HCT116 (cell line): ENCODE measurements at regions not wholly inside any gene's neighbourhood (a gene's known extent, or its start where the extent isn't known, plus 50 kb on each side); places are given as distances from the start of the nearest gene placed in this dataset.

Experiments used
- ATAC-seq: fragments of 200-7000 bp; cut with Tn5 transposase; 2 replicates; pipeline ENCODE4 v1.9.1; 2020; ENCODE audit warnings: mild to moderate bottlenecking, moderate library complexity
- BruUV-seq: library from RNA; stranded (reverse); fragments of 400-500 nt; replicated peaks from 2 replicates; lab custom pipeline; 2021; lab: Mats Ljungman, UMichigan
- CTCF ChIA-PET: fragments of 300-600 bp; sonication (Branson Sonifier 250); formaldehyde crosslinking; loops from one replicate; lab custom pipeline; 2021; ENCODE audit warnings: antibody characterized with exemption; lab: Charles Lee
- POLR2A ChIA-PET: fragments of 300-600, 350-600 bp; sonication (Branson Sonifier 250); formaldehyde crosslinking; loops from one replicate; lab custom pipeline; 2021; ENCODE audit warnings: antibody characterized with exemption; lab: Charles Lee
- RAD21 ChIA-PET, 2 experiments: fragments of 300-600 bp; sonication (Branson Sonifier 250); formaldehyde crosslinking; loops; one replicate each; lab custom pipeline; 2023; ENCODE audit warnings: low total read pairs in 2 of 2; ENCODE audit not compliant: uncharacterized antibody in 2 of 2, unreplicated experiment in 2 of 2, low non-redundant PET in 1 of 2; lab: Charles Lee
- DNase-seq: peaks from one replicate; pipeline ENCODE4 v3.0.0-alpha.2; 2010; ENCODE audit warnings: low read depth, low spot score
- H2AFZ ChIP-seq: fragments of 200-600 bp; shearing (Covaris generic), sonication (generic); 2 replicates; pipeline ENCODE4 v1.6.1; 2017; ENCODE audit warnings: low read depth, mixed run types, mixed read lengths, antibody characterized with exemption, low read length; ENCODE audit not compliant: poor library complexity, severe bottlenecking
- H3K27ac ChIP-seq: 2 replicates; pipeline ENCODE4 v1.5.1; 2012; ENCODE audit warnings: low read depth, low read length
- H3K27me3 ChIP-seq: fragments of 200-600 bp; sonication (generic); 2 replicates; pipeline ENCODE4 v1.6.1; 2016; ENCODE audit warnings: mixed run types, low read length, mixed read lengths; ENCODE audit not compliant: insufficient read depth
- H3K36me3 ChIP-seq, 2 experiments: fragments of 200-500 bp in 1 of 2; fragments of 200-600 bp in 1 of 2; sonication (Bioruptor generic) in 1 of 2; sonication (generic) in 1 of 2; 2 replicates each; pipeline versions ENCODE4 v1.5.1 to v1.6.1; 2014 to 2016; ENCODE audit warnings: low read length in 2 of 2, inconsistent platforms in 1 of 2, mixed read lengths in 1 of 2, mixed run types in 1 of 2; ENCODE audit not compliant: insufficient read depth in 2 of 2, control insufficient read depth in 1 of 2
- H3K4me1 ChIP-seq, 2 experiments: fragments of 200-600 bp in 1 of 2; sonication (generic) in 1 of 2; 2 replicates each; pipeline versions ENCODE4 v1.5.1 to v1.6.1; 2012 to 2017; ENCODE audit warnings: low read length in 2 of 2, inconsistent platforms in 1 of 2, mild to moderate bottlenecking in 1 of 2, mixed read lengths in 1 of 2, mixed run types in 1 of 2, moderate library complexity in 1 of 2; ENCODE audit not compliant: insufficient read depth in 2 of 2, control insufficient read depth in 1 of 2
- H3K4me2 ChIP-seq: fragments of 200-600 bp; sonication (generic); 2 replicates; pipeline ENCODE4 v1.6.1; 2017; ENCODE audit warnings: mixed run types, low read length, mixed read lengths
- H3K4me3 ChIP-seq, 2 experiments: fragments of 200-600 bp in 1 of 2; sonication (generic) in 1 of 2; replicated peaks in 1 of 2; 2 replicates each; pipeline ENCODE4 v1.5.1; 2011 to 2016; ENCODE audit warnings: low read length in 2 of 2, control low read depth in 1 of 2, low read depth in 1 of 2, mild to moderate bottlenecking in 1 of 2, mixed read lengths in 1 of 2, mixed run types in 1 of 2
- H3K79me2 ChIP-seq: fragments of 200-600 bp; sonication (generic); 2 replicates; pipeline ENCODE4 v1.6.1; 2017; ENCODE audit warnings: mild to moderate bottlenecking, mixed run types, low read length, moderate library complexity, mixed read lengths; ENCODE audit not compliant: insufficient read depth
- H3K9ac ChIP-seq: fragments of 200-600 bp; sonication (generic); 2 replicates; pipeline ENCODE4 v1.6.1; 2016; ENCODE audit warnings: low read length, mixed read lengths
- H3K9me2 ChIP-seq: fragments of 200-600 bp; sonication (generic), shearing (Covaris generic); 2 replicates; pipeline ENCODE4 v1.6.1; 2017; ENCODE audit warnings: mixed run types, mild to moderate bottlenecking, moderate library complexity; ENCODE audit not compliant: insufficient read depth
- H3K9me3 ChIP-seq, 2 experiments: fragments of 200-500 bp in 1 of 2; fragments of 200-600 bp in 1 of 2; sonication (Bioruptor generic) in 1 of 2; sonication (generic) in 1 of 2; 2 replicates each; pipeline ENCODE4 v1.6.1; 2014 to 2017; ENCODE audit warnings: low read length in 2 of 2, mixed read lengths in 2 of 2, inconsistent platforms in 1 of 2, low read depth in 1 of 2, mild to moderate bottlenecking in 1 of 2, mixed run types in 1 of 2, moderate library complexity in 1 of 2; ENCODE audit not compliant: control insufficient read depth in 1 of 2, insufficient read depth in 1 of 2
- H4K20me1 ChIP-seq: fragments of 200-600 bp; sonication (generic), shearing (Covaris generic); 2 replicates; pipeline ENCODE4 v1.6.1; 2017; ENCODE audit warnings: mixed run types, mild to moderate bottlenecking, moderate library complexity; ENCODE audit not compliant: insufficient read depth
- ATF3 ChIP-seq: IDR thresholded peaks from 2 replicates; pipeline ENCODE4 v1.6.1; 2012
- CBX3 ChIP-seq: IDR thresholded peaks from 2 replicates; pipeline ENCODE4 v1.6.1; 2012; ENCODE audit warnings: low read depth
- CEBPB ChIP-seq: IDR thresholded peaks from 2 replicates; pipeline ENCODE4 v1.6.1; 2012; ENCODE audit warnings: low read depth
- CTCF ChIP-seq, 3 experiments: fragments of 200-600 bp in 1 of 3; sonication (generic) in 1 of 3; IDR thresholded peaks in 2 of 3; conservative IDR thresholded peaks in 1 of 3; 2 replicates each; pipeline ENCODE4 v1.5.1; 2012 to 2017; ENCODE audit warnings: low read depth in 2 of 3, low read length in 2 of 3, antibody characterized with exemption in 1 of 3, borderline replicate concordance in 1 of 3, control low read depth in 1 of 3, mild to moderate bottlenecking in 1 of 3, mixed read lengths in 1 of 3, mixed run types in 1 of 3, moderate library complexity in 1 of 3; ENCODE audit not compliant: insufficient read depth in 1 of 3
- EGR1 ChIP-seq: IDR thresholded peaks from 2 replicates; pipeline ENCODE4 v1.6.1; 2012; ENCODE audit warnings: low read depth
- ELF1 ChIP-seq: IDR thresholded peaks from 2 replicates; pipeline ENCODE4 v1.6.1; 2012; ENCODE audit warnings: low read depth, borderline replicate concordance
- EZH2 ChIP-seq: fragments of 200-600 bp; sonication (generic); IDR thresholded peaks from 2 replicates; pipeline ENCODE4 v1.6.1; 2017; ENCODE audit warnings: antibody characterized with exemption, mixed run types
- EZH2phosphoT487 ChIP-seq: fragments of 200-600 bp; IDR thresholded peaks from 2 replicates; pipeline ENCODE4 v1.6.1; 2018; ENCODE audit warnings: antibody characterized with exemption, borderline replicate concordance
- FOSL1 ChIP-seq: IDR thresholded peaks from 2 replicates; pipeline ENCODE4 v1.6.1; 2012; ENCODE audit warnings: low read depth
- POLR2A ChIP-seq: IDR thresholded peaks from 2 replicates; pipeline ENCODE4 v1.7.0; 2011; ENCODE audit warnings: borderline replicate concordance; ENCODE audit not compliant: insufficient read depth, insufficient read length; ENCODE audit errors: extremely low read depth
- POLR2AphosphoS5 ChIP-seq: IDR thresholded peaks from 2 replicates; pipeline ENCODE4 v1.6.1; 2011; ENCODE audit warnings: mild to moderate bottlenecking, low read depth, low read length, moderate library complexity
- RAD21 ChIP-seq: IDR thresholded peaks from 2 replicates; pipeline ENCODE4 v1.6.1; 2012; ENCODE audit warnings: low read depth, mild to moderate bottlenecking
- REST ChIP-seq: IDR thresholded peaks from 2 replicates; pipeline ENCODE4 v1.6.1; 2012; ENCODE audit warnings: low read depth
- SIN3A ChIP-seq: IDR thresholded peaks from 2 replicates; pipeline ENCODE4 v1.6.1; 2012; ENCODE audit warnings: low read depth
- SP1 ChIP-seq: IDR thresholded peaks from 2 replicates; pipeline ENCODE4 v1.6.1; 2012; ENCODE audit warnings: low read depth
- SRF ChIP-seq: IDR thresholded peaks from 2 replicates; pipeline ENCODE4 v1.6.1; 2012; ENCODE audit warnings: low read depth
- TCF7L2 ChIP-seq: IDR thresholded peaks from 2 replicates; pipeline ENCODE4 v1.7.0; 2011; ENCODE audit warnings: borderline replicate concordance, inconsistent platforms; ENCODE audit not compliant: insufficient read depth, insufficient read length; ENCODE audit errors: extremely low read depth
- ZBTB33 ChIP-seq: IDR thresholded peaks from 2 replicates; pipeline ENCODE4 v1.6.1; 2011; ENCODE audit warnings: mild to moderate bottlenecking, low read length, moderate library complexity; ENCODE audit not compliant: insufficient replicate concordance; ENCODE audit errors: extremely low read depth
- ZFX ChIP-seq: fragments of 450-650 bp; IDR thresholded peaks from 2 replicates; pipeline ENCODE4 v1.6.1; 2017
- ZNF274 ChIP-seq: fragments of 200-500 bp; sonication (Bioruptor generic); IDR thresholded peaks from 2 replicates; pipeline ENCODE4 v1.6.1; 2014; ENCODE audit warnings: mild to moderate bottlenecking, low read depth, low read length, inconsistent platforms
- intact Hi-C: fragments of 100-400 bp; cut with micrococcal nuclease; formaldehyde crosslinking; loops from 2 replicates; pipeline ENCODE4 v1.10.0; 2022

DNA sequence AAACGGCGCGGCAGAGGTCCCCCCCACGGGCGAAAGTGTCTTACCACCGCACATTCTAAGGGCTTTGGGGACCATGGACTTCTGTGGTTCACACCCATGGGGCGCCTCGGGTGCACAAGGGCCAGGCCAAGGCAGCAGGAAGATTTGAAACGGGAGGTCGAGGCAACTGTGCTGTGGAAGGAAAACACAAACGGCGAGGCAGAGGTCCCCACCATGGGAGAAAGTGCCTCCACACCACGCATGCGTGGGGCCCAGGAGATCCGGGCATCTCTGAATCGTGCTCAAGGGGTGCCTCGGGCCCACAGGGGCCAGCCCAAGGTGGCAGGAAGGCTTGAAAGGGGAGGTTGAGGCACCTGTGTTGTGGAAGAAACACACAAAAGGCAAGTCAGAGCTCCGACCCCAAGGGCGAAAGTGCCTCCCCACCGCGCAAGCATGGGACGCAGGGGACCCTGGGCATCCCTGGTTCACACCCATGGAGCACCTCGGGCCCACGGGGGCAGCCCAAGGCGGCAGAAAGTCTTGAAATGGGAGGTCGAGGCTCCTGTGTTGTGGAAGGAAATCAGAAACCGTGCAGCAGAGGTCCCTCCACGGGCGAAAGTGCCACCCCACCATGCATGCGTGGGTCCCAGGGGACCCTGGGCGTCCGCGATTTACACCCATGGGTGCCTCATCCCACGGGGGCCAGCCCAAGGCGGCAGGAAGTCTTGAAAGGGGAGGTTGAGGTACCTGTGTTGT, 371.0 kb downstream of the ALG10 start:
- Histone ChIP-seq H3K4me1 (no peaks in the 10 kb centered on the region), H3K9me3 (no peaks in the 10 kb centered on the region), H3K36me3 (no peaks in the 10 kb centered on the region), H3K27me3 (no peaks in the 10 kb centered on the region), H3K9me2 (no peaks in the 10 kb centered on the region), H3K9ac (no peak overlapping the region), H3K79me2 (no peaks in the 10 kb centered on the region), H3K4me2 (no peak overlapping the region), H4K20me1 (no peaks in the 10 kb centered on the region), H2AFZ (no peak overlapping the region)
- RAD21 ChIA-PET, result no interaction called here
- DNase-seq, result no peak
- intact Hi-C loops, result no loop called here
- POLR2A ChIA-PET, result no interaction called here
- no TSS peak for BruUV-seq
- CTCF ChIA-PET, result no interaction called here
- TF ChIP-seq SP1 (no peak), ELF1 (no peak), POLR2A (no peak), FOSL1 (no peak), EZH2phosphoT487 (no peak), CEBPB (no peak), EZH2 (no peak), RAD21 (no peak), ATF3 (no peak), CBX3 (no peak), SIN3A (no peak), ZBTB33 (no peak), TCF7L2 (no peak), ZNF274 (no peak), POLR2AphosphoS5 (no peak), REST (no peak), ZFX (no peak), EGR1 (no peak), CTCF (IDR thresholded peaks at IDR 0.05 in 2 of 3, conservative IDR thresholded peaks at IDR 0.05 in 1 of 3; ENCODE audit: borderline replicate concordance in 1 of 3, insufficient read depth in 1 of 3, low read depth in 2 of 3, low read length in 2 of 3) (no peak), SRF (no peak)
- TF ChIP-seq, all 23 proteins: peak for 0
- Histone ChIP-seq H3K4me3 (no peak overlapping the region), H3K27ac (no peak overlapping the region)
- ATAC-seq, result no peak
